Fibroblast of lung (primary cell): ENCODE measurements at regions not wholly inside any gene's neighbourhood (a gene's known extent, or its start where the extent isn't known, plus 50 kb on each side); places are given as distances from the start of the nearest gene placed in this dataset.

Source experiments
- CTCF ChIP-seq, 2 donors: IDR thresholded peaks in 1 of 2; conservative IDR thresholded peaks in 1 of 2; 1 replicate in 1 of 2; 2 replicates in 1 of 2; pipeline ENCODE4 v1.5.1; 2011 to 2012; ENCODE audit warnings: low read length in 2 of 2, control low read depth in 1 of 2, inconsistent platforms in 1 of 2, low read depth in 1 of 2, mild to moderate bottlenecking in 1 of 2
- EZH2 ChIP-seq: IDR thresholded peaks from 2 replicates; pipeline ENCODE4 v1.5.1; 2012; ENCODE audit warnings: low read length, control low read depth, mild to moderate bottlenecking; ENCODE audit errors: missing control alignments

GRCh38 chr18:21979171-21979560, 190.2 kb upstream of the GATA6 start:
- TF ChIP-seq CTCF (conservative IDR thresholded peaks at IDR 0.05 in 1 of 2, IDR thresholded peaks at IDR 0.05 in 1 of 2; ENCODE audit: low read depth in 1 of 2, low read length in 2 of 2), result no peak
- TF ChIP-seq EZH2, result no peak
